Urinary bladder (tissue), 3 donors: ENCODE measurements at regions not wholly inside any gene's neighbourhood (a gene's known extent, or its start where the extent isn't known, plus 50 kb on each side); places are given as distances from the start of the nearest gene placed in this dataset.

Source experiments
- DNase-seq: peaks from one replicate; pipeline ENCODE4 v3.0.0-alpha.2; 2015; ENCODE audit errors: extremely low spot score
- H3K27ac ChIP-seq: one replicate; pipeline ENCODE4 v1.5.1; 2013; ENCODE audit warnings: low read depth, mild to moderate bottlenecking, moderate library complexity
- H3K36me3 ChIP-seq: one replicate; pipeline ENCODE4 v1.6.1; 2013; ENCODE audit warnings: mild to moderate bottlenecking, moderate library complexity; ENCODE audit not compliant: insufficient read depth
- H3K4me1 ChIP-seq: one replicate; pipeline ENCODE4 v1.6.1; 2013; ENCODE audit warnings: mild to moderate bottlenecking, moderate library complexity; ENCODE audit not compliant: insufficient read depth
- H3K4me3 ChIP-seq: one replicate; pipeline ENCODE4 v1.5.1; 2013; ENCODE audit warnings: low read depth, low read length
- WGBS: extraction: QIAGEN DNeasy Blood & Tissue Kit; methylation state at CpG from one replicate; pipeline ENCODE4 v1.1.7; 2013; 5-methylcytosine and 5-hydroxymethylcytosine counted together
- donor health status: healthy with polysubstance abuse.
- donor health status: healthy.

DNA sequence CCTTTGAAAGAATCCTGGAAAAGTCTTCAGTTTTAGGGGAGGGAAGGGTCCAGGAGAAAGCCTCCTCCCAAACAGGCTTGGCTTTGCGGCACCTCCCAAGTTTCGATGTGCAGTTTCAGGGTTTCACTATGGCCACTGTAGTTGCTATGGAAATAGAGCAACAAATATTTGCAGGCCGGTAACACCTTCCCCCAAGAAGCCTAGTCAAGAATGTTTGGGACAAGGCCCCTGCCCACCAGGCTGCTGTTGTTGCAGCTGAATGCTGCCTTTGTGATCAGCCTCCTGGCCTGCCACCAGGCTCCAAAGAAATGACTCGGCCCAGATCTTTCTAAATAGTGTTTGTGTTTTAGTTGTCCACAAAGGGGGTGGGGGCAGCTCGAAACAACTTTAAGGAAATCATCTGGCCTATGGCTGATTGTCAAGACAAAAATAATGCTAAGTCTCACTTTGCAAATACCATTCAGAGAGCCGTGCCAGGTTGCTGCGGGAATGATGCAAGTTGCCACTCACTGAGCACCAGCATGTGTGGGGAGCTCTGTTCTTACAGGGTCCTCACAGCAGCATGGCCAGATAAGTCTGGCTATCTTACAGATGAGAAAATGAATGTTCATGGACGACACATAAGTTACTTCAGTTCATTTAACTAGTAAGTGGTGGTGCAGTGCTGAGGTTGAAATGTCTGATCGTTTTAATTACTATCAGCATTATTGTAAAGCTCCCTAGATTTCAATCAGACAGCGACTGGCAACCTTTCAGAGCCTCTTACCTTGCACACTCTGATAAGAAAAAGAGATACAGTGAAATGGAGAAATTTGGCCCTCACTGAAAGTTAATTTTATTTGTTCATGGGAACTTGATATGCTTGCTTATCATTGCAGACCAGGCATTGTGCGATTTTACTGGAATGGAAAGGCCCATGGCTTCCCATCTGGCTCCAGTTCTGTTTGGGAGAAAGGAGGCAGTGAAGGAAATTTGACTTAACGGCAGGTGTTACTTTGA, 91.2 kb upstream of the JUN start:
- no peak overlapping the region for H3K4me3 ChIP-seq
- 32% methylated on average over 12 of the region's 12 CpGs for WGBS
- H3K27ac ChIP-seq: no peak overlapping the region
- H3K4me1 ChIP-seq: no peaks in the 10 kb centered on the region
- DNase-seq: peak; percentile 51
- H3K36me3 ChIP-seq: no peaks in the 10 kb centered on the region

DNA sequence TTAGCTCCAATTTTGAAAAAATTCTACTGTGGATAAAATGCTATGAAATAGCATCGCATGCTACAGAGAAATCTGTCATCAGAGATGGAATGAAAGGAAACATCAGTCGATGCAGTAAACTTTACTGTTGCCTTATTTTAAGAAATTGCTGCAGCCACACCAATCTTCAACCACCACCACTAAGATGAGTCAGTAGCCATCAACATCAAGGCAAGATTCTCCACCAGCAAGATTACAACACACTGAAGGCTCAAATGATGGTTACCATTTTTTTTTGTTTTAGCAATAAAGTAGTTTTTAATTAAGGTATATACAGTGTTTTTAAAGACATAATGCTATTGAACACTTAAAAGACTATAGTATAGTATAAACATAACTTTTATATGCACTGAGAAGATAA, 95.6 kb upstream of the JUN start:
- 91% methylated on average over 2 of the region's 2 CpGs for WGBS
- H3K4me3 ChIP-seq: no peak overlapping the region

DNA sequence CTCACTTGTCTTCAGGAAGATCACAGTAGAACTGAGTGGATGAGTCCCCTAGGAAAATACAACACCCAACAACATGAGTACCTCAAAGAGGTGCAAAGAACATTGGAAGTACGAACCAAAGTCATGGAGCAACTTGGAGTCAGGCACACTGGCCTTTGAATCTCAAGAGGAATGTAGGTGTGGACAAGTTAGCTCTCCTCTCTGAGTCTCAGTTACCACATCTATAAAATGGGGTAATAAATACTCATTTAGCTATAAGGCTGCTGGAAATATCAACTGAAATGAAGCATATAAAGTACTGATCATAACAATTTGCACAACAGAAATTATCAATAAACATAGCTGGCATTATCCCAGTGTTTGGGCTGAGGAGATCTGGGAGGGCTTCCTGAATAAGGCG, 96.7 kb upstream of the JUN start:
- no peak overlapping the region for H3K27ac ChIP-seq

More for the DNA sequence above, 95.6 kb upstream of the JUN start:
- H3K4me1 ChIP-seq: no peaks in the 10 kb centered on the region
- no peak for DNase-seq
- H3K36me3 ChIP-seq: no peaks in the 10 kb centered on the region
- no peak overlapping the region for H3K27ac ChIP-seq

DNA sequence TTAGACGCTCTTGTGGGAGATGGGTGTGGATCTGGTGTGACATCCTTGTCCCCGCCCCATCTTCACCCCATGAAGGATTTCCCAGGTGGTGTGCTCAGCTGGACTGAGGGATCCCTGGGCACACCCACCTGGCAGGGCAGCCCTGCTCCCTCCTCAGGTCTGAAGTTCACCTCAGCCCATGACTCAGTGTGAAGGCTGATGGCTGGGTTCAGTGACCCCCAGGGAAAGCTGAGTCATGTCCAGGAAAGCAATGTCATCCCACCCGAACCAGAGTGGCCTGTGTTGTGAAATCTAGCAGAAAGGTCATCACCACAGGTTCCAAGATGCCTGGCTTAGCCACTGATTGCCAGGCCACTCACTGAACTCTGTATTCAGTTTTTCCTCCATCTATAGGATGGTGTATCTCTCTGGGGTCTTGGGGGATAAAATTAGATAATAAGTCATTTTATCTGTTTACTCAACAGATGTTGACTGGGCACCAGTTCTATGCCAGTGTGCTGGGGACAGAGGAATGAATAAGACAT, 97.7 kb upstream of the JUN start:
- Histone ChIP-seq H3K4me1 (no peaks in the 10 kb centered on the region), H3K27ac (no peak overlapping the region), H3K36me3 (no peaks in the 10 kb centered on the region), H3K4me3 (no peak overlapping the region)
- no peak for DNase-seq
- 68% methylated on average over 3 of the region's 3 CpGs for WGBS

More for the DNA sequence above, 96.7 kb upstream of the JUN start:
- Histone ChIP-seq H3K36me3 (no peaks in the 10 kb centered on the region), H3K4me1 (no peaks in the 10 kb centered on the region), H3K4me3 (no peak overlapping the region)
- no peak for DNase-seq
- 98% methylated on average over 2 of the region's 2 CpGs for WGBS

DNA sequence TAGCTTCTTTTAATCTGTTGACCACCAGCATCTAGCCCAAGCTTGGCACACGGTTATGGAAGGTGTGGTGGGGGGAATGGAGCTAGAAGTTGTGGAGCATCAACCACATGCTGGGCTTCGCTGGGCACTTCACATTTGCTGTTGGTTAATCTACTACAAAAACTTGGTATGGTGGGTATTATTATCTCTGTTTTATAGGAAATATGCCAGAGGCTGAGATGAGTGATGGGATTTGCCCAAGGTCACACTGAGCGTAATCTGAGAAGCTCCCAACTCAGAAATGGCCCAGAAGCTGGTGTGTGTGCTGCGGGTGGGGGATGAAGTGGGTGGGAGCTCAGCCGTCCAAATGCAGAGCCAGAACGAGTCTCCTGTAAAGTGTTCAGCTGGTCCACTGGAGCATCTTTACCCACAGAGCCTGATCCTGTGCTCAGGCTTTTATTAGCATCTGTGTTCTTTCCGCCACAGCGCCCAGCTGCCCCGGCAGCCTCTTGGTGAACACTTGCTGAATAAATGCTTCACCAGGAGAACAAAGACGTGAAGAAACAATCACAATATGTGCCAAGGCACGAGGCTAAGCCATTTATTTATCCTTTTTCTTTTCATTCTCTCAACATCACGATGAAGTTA, 98.6 kb upstream of the JUN start:
- no peaks in the 10 kb centered on the region for H3K4me1 ChIP-seq
- no peak overlapping the region for H3K27ac ChIP-seq
- no peaks in the 10 kb centered on the region for H3K36me3 ChIP-seq
- 86% methylated on average over 12 of the region's 12 CpGs for WGBS
- H3K4me3 ChIP-seq: no peak overlapping the region
- DNase-seq: no peak

DNA sequence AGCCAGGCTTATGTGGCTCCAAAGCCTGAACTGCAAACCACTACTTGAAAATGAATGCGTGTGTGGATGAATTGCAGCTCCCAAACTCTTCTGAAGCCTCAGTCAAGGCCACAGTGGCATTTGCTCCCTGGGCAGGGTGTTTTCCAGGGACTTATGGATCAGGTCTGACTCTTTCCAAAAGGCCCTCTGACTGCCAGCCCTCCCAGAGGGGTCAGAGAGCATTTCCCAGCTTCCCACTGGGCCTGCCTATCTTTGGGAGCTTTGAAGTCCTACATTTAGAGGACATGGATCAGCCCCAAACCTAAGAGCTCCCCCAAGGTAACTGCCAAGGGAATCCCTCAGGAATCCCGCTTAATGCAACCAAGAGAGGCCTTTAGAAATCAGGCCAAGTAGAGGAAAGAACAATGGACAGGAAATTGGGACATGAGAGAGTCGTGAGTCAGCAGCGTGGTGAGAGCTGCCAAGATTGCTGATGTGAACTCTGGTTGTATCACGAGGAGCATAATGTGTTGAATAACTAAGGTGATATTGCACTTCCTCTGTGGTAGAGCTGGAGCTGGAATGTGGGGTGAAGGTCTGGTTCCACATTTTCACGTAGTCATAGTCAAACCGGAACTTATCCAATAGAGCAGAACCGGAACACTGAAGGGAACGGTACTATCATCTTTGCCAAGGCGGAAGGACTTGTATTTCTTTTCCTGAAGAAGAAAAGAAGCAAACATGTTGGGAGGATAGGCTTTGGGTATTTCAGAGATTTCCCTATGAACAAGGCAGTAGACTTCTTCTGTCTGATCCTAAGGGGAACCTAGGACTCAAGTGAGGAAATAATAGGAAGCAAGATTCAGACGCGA, 99.4 kb upstream of the JUN start:
- no peak for DNase-seq

DNA sequence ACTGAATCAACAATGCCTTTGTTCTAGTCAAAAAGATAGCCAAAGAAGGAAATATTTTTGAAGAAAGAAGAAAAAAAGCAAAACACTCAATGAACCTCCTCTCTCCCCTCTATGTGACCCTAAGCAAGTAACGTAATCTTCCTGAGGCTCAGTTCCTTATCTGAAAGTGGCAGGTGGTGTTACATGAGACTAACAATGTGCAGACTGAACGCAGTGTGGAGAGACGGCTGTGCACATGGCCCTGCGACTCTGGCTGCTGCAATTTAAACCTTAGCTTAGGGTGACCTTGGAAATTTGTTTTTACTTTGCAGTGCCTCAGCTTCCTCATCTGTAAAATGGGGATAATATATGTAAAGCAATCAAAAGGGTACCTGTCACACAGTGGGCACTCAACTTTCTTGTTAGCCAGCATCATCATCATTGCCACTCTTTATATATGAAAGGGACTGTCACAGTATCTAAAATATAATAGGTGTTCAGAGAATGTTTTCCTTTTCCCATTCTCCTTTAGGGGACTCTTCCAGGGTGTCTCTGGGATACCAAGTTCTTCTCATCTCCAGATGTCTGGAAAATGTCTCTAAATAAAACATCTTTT, 100.1 kb upstream of the JUN start:
- no peak overlapping the region for H3K27ac ChIP-seq
- WGBS: 58% methylated on average over 4 of the region's 4 CpGs

More for the DNA sequence above, 99.4 kb upstream of the JUN start:
- Histone ChIP-seq H3K4me1 (no peaks in the 10 kb centered on the region), H3K36me3 (no peaks in the 10 kb centered on the region), H3K27ac (peak overlapping the region; percentile 15), H3K4me3 (no peak overlapping the region)
- WGBS: 60% methylated on average over 12 of the region's 12 CpGs

DNA sequence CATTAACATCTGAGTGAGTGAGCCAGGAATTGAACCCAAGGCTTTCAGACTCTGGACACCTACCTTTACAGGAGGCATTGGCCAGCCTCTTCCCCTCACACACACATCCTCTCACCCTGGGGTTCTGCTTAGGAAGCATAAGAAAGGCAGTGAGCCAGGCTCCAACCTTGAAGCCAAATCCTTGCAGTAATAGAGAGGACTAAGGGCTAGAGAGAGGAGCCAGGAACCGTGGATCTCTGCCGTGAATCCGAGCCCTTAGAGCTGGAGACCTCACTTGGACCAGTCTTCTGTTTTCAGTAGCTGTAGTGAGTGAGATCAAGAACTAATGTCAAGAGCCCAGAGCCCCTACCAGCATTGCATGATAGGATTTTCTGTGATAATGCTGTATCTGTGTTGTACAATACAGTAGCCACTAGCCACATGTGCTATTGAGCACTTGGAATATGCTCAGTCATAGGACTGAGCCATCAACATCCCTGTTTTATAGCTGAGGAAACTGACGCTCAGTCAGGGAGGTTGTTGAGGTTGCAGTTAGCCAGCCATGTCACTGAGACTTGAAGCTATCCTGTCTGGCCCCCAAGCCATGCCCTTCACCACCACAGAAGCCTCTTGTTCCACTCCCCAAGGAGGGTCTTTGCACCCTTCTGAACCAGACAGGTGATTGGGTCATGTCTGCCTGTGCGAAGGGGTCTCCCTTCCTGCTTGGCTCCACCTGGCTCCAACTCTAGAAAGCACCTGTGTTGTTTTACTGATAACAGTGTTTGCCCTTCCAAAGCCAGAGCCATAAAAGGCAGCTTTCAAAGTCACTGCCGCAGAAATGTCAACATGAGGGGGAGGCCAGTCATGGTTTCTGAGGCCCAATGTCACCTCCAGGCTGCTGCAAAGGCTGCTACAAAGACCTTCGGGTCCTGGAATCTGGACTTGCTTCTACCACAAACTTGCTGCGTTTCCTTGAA, 101.1 kb upstream of the JUN start:
- no peak overlapping the region for H3K27ac ChIP-seq
- 35% methylated on average over 8 of the region's 8 CpGs for WGBS
- DNase-seq: no peak

More for the DNA sequence above, 100.1 kb upstream of the JUN start:
- Histone ChIP-seq H3K4me1 (no peaks in the 10 kb centered on the region), H3K4me3 (no peak overlapping the region), H3K36me3 (no peaks in the 10 kb centered on the region)
- no peak for DNase-seq

DNA sequence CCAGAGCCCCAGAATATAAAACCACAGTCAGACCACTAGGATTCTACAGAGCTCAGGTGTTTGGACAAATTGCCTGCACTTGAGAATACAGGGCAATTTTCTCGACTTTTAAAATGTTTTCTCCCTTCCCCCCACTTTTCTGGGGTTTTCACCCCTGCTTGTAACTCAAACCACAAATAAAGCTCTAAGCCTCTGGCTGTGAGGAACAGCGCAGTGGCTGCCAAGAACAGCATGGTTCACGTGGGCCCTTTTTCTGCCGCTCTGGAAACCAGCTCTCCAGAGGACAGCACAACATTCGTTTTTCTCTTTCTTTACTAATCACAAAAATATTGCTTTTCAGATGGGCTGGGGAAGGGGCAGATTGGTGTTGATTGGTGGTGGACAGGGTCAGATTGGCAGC, 102.2 kb upstream of the JUN start:
- no peaks in the 10 kb centered on the region for H3K36me3 ChIP-seq
- no peak overlapping the region for H3K4me3 ChIP-seq
- WGBS: 44% methylated on average over 5 of the region's 5 CpGs
- no peak for DNase-seq
- H3K27ac ChIP-seq: peak overlapping the region; percentile 28
- no peaks in the 10 kb centered on the region for H3K4me1 ChIP-seq

More for the DNA sequence above, 101.1 kb upstream of the JUN start:
- no peaks in the 10 kb centered on the region for H3K36me3 ChIP-seq
- H3K4me1 ChIP-seq: no peaks in the 10 kb centered on the region
- no peak overlapping the region for H3K4me3 ChIP-seq

DNA sequence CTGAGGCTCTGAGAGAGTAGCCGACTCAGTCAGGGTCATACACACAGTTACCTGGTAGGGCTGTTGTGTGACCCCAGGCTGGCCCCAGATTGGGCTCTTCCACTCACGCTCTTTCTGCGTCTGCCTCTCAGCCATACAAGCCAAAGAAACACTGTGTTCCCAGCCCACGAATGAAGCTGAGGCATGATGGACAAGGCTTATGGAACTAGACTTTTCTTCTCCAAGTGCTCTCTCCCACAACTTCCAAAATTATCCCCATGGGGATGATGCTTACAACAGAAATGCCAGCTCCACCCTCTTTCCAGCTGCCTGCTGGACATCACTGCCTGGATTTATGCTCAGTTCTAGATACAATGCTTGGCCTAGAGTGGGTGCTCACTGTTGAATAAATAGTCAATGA, 102.8 kb upstream of the JUN start:
- Histone ChIP-seq H3K36me3 (no peaks in the 10 kb centered on the region), H3K4me3 (no peak overlapping the region), H3K27ac (no peak overlapping the region), H3K4me1 (no peaks in the 10 kb centered on the region)
- DNase-seq: no peak
- WGBS: 70% methylated on average over 4 of the region's 4 CpGs

DNA sequence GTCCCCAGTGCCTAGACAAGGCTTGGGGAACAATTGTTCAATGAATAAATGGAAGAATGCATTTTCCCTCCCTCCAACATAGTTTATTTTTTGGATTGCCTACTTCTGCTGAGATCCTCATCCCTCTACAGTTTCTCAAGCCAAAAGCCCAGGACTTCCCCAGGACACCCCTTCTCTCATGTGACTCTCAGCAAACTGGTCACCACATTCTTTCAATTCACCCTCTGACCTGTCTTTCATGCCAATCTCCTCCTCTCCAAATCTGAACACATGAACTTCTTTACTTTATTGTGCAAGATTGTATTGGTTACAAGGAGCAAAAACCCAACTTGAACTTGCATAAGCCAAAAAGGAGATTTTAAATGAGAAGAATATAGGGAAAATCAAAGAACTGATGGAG, 103.2 kb upstream of the JUN start:
- Histone ChIP-seq H3K27ac (no peak overlapping the region), H3K4me1 (no peaks in the 10 kb centered on the region)
- no peak for DNase-seq

DNA sequence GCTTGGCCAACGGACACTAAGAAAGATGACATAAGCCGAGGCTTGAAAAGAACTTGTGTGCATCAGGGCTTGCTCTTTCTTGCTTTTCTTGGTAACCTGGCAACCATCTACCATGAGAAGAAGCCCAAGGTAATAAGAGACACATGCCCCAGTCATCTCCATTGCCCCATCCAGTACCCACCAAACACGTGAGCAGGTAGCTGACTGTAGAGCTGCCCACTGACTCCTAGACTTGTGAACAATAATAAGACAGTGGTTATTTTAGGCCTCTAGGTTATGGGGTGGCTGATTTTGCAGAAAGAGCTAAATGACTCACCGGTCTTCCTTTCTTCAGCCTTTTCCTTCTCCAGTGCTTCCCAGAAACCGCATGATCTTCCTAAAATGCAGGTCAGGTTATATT, 105.0 kb upstream of the JUN start:
- 93% methylated on average over 5 of the region's 5 CpGs for WGBS
- H3K4me1 ChIP-seq: no peaks in the 10 kb centered on the region
- no peak for DNase-seq
- H3K36me3 ChIP-seq: no peaks in the 10 kb centered on the region
- no peak overlapping the region for H3K4me3 ChIP-seq
- no peak overlapping the region for H3K27ac ChIP-seq

More for the DNA sequence above, 103.2 kb upstream of the JUN start:
- Histone ChIP-seq H3K4me3 (no peak overlapping the region), H3K36me3 (no peaks in the 10 kb centered on the region)
